GM18861 (cell line): ENCODE measurements at regions not wholly inside any gene's neighbourhood (a gene's known extent, or its start where the extent isn't known, plus 50 kb on each side); places are given as distances from the start of the nearest gene placed in this dataset.

ENCODE experiments used
- ATAC-seq: cut with Tn5 transposase; IDR thresholded peaks from one replicate; pipeline ENCODE4 v1.9.1; 2021; ENCODE audit not compliant: unreplicated experiment

DNA sequence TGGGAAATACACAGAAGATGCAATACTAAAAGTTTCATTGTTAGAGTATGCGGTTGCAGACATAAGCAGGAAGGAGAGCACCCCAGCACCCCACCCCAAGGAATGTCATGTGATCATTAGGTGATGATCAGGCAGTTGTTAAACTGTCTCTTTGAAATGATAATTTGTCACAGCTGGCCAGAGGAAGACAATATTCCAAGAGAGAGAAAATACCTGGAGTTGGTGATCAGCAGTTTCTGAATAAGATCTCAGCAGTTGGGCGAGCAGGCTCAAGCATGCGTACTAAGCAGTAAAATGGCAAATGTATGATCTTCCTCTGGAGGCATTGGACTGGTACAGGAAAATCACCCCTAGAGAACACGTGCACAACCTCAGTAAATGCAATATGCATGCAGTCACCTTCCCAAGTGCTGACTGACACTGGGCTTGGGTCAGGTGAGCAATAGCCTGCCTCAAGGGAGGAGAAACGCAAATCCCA lies 250.1 kb upstream of the MBL2 start:
- no peak for ATAC-seq

DNA sequence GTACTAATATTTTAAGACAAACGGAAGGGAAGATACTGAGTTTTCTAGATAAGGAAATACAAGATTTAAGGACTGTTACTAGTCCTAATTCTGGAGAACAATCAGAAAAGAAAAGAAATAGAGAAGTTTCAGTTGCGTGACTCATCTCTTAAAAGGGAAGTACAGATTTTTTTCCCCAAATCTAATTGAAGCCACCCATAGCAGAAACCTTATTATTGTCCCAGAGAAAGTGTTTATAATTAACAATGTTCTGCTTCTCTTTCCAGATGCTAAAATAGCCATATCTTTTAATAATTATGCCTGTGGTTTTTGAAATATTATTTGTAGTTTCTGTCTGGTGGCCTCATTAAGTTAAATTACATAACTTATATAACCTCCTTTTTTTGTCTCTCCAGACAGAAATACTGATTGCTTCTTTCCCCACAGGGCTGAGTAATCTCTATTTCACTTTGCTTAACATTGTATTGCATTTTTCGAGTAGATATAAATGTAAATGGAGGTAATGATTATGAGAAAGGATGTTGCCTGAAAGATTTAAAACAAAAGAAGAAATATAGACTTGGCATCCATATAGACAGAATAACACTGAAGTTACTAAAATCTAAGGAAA lies 240.7 kb upstream of the MBL2 start:
- peak; percentile 57 for ATAC-seq

DNA sequence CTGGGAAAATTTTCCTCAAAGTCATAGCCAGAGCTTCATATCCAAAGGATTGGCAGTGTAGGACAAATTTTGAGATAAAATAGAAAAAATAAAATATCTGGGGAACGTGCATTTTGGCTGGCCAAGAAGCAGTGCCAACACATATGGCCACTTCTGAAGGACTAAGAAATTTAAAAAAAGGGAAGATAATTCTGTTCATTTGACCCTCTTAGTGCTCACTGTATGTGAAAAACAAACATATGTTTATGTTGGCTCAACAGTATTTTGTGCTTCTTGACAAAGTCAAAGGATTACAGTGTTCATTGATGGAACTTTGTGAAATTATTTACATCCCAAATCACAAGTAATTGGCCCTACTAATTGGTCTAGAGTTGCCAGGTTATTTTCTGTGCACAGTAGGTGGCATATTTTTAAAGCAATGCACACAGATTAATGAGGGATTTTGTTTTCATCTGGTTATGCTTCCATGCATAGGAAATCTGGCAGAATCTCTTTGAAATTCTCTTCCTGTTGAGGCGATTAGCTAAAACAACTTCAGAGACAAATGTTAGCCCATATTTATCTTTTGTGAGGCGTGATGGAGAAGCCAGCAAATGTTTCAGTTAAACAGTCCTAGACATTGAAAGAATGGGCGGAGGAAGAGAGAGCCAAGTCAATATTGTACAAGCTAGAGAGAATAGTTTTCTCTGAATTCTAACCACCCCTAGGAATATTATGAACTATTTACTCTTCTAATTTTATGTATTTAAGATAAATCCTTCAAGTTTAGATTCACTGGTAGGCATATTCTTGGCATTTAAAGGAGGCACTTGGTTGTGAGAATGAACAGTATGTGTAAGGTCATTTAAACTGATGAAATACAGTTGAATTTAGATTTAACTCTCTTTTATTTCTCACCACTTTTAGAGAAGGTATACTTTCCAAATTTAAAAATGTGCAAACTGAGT lies 237.7 kb upstream of the MBL2 start:
- no peak for ATAC-seq

DNA sequence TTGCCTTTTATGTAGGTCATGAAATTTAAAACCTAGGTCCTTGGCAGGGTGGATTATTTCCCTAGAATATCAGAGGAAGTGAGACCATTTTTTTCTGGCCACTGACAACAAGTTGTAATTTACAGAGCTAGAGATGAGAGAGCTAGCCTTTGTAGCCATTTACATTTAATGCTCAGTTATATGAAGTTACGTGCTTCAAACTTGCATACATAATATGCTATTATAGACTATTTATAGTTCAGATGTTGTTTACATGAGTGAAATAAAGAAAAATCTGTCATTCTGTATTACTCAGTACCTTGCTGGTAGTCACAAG lies 234.9 kb upstream of the MBL2 start:
- ATAC-seq: no peak

DNA sequence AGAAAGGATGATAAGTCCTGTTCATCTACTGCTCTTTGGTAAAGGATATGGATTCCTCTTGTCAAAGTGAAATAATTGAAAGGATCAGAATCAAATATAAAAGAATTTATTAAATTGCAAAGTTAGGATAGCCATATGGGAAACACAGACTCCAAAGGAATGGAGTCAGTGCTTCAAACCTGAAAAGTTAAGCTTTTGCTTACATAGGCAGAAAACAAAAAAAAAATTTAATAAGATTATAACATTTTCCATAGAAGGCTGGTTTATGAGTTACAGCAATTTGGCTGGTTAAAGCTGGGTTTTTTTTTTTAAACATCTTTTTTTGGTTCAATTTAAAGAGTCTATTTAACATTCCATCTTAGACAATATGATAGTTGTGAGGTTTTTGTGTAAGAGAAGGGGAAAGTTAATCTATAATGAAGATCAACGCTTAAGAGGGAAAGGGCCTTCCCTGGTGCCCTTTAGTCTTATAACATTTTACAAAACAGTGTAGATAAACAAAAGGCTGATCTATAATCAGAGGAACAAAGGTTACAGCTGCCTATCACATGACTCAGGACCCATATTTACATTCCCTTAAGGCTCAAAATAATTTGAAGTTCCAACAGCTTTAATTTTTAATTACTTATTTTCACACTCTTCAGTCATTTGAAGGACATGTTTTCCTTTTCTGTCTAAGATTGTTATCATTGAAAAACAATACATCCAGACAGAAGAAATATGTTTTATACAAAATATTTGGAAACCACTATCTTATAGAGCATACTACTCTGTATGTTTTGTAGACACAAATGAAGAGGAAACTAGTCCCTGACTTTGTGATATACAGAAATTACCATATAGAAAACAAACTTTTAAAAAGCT lies 234.3 kb upstream of the MBL2 start:
- no peak for ATAC-seq

DNA sequence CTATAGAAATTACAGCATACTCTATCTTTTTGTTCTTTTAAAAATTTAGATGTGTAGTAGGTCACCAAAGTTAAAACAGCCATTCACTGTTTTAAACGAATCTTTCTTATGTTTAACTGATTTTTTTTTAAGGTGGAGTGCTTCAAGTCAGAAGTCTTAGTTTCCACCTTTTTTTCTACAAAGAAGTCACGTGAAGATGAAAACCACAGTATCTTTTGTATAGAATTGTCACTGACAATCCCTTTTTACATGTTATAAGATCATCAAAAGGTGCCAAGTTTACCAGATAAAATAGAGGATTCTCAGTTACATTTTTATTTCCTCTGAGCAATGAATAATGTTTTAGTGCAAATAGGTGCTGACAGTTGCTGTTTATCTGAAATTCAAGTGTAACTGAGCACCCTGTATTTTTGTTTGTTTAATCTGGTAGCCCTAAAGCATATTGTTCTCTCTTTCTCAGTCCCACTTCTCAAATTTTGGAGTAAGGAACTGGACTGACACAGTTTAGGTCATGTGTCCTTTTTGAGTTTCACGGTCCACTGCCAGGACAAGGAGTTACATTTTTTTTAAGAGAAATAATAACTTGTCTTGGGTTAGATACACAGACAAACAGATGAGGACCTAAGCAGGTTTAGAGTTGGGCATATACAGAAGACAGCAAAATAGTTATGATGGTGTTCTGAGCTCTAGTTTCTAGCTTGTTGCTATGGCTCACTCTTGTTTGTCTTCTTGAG lies 233.2 kb upstream of the MBL2 start:
- ATAC-seq: no peak

DNA sequence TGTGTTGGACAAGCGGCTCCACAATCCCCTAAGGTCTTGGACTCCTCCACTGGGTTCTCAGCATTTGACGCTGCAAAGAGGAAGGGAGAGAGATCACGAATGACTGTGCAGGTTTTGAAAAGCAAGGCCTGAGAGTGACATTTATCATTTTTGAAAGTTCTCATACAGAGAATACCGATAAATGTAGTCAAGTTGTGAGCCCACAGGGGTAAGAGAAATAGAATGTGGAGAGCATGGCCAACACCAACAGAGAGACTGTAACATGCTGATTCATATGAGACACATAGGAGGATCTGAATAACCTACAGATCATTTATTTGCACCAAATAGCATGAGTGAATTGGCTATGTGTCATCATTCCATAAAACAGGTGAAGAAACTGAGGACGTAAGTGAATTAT lies 230.5 kb upstream of the MBL2 start:
- ATAC-seq: no peak

DNA sequence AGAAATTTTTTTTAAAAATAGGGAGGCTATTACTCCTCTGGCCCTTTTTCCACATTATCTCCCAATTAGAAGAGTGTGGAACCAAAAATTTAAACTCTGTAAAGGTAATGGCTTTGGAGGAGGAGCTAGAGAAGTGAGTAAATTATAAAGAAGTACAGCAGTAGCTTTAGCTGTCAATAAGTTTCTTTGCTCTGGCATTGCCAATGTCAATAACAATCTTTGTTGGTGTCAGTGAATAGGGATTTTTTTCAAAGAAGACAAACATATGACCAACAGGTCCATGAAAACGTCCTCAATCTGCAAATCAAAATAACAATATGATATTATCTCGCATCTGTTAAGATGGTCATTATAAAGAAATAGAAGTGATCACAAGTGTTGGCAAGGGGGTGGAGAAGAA lies 227.1 kb upstream of the MBL2 start:
- no peak for ATAC-seq

DNA sequence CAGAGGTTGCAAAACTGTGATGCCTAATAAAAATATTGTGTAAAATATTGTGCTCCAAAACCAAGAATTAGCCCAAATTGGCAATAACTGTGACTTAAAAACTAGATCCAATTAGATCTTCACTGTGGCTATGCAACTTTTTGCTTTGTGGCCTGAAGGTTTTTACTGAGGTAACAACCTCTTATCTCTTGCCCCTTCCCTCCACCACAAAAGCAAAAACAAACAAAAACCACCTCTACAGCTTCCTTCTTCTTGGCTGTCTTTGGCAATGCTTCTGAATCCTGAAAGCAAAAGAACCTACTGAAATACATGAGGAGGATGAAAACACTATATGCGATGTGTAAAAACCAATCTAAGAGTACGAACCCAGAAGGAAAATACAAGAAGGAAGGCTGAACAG lies 226.7 kb upstream of the MBL2 start:
- no peak for ATAC-seq

DNA sequence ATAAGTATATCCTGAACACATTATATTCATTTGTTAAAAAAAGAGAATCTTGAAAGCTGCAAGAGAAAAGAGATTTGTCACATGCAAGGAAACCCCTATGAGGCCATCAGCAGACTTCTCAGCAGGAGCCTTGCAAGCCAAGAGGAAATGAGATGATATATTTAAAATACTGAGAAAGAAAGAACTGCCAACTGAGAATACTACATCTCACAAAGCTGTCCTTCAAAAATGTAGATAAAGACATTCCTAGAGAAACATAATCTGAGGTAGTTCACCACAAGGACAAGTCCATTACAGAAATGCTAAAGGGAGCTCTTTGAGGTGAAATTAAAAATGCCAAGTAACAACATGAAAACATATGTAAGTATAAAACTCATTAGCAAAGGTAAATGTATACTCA lies 224.4 kb upstream of the MBL2 start:
- ATAC-seq: no peak

DNA sequence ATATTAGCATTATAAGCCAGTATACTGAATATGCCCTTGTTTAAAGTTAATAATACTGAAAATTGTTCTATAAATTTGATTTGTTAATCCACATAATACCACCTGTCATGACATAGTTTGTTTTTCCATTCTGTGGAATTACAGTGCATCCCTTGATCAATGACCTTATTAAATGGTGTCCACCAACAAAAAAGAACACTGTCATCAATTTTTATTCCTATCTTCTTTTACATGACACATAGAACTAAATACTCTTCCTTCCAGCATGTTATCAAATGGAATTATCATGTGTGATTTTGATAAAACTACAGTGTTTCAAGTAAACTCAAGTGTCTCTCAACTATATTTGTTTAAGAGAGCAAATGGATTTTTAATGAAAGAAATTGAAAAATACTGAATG lies 221.8 kb upstream of the MBL2 start:
- ATAC-seq: no peak

DNA sequence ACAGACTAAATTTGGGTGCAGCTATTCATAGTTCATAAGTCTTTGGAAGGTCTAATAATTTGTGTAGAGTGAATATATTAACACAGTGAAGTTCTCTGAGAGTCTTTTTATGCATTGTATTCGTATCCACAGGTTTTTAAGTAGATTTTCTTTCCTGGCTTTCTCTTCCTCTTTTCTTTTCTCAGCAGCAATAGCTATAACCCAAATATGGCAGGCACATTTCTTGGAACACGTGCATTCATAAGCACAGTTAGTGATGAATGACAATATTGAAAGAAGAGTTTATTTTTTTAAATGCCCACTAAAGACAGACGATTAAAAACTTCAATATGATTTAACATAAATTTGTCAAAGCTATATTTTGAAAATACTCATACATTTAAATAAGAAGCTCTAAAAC lies 220.5 kb upstream of the MBL2 start:
- ATAC-seq: no peak

DNA sequence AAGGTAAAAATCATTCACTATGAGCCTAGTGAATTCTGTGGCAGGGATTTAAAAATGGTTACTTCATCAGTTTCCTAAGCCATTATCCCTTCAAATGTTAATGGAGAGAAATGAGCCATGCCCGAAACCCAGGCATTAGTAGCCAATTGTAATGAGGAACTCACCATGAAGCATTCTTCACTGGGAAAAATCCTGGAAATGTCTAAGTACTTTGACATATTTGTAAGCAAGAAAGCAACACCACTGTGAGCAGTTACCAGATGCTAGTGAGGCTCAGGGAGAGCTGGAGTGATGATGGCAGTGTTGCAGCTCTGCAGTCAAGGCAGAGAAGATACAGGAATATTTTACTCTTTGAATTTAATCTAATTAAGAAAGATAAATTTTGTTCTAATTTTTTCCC lies 220.0 kb upstream of the MBL2 start:
- no peak for ATAC-seq

DNA sequence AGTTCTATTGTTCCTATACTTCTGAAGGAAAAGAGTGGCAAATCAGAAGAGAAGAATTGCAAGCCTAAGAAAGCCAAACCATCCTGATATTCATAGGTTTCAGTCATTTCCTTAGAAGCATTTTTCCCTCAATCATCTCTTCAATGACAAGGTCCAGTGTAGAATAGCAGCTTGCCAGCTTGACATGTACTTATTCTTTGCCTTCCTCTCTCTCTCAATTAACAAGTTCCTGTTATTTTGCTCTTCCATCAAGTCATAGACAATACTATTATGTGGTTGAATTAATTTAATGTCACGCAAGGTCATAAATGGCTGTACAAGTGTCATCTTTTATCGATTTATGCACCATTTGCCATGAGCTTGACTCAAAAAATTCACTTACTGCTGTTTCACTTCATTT lies 216.3 kb upstream of the MBL2 start:
- no peak for ATAC-seq

DNA sequence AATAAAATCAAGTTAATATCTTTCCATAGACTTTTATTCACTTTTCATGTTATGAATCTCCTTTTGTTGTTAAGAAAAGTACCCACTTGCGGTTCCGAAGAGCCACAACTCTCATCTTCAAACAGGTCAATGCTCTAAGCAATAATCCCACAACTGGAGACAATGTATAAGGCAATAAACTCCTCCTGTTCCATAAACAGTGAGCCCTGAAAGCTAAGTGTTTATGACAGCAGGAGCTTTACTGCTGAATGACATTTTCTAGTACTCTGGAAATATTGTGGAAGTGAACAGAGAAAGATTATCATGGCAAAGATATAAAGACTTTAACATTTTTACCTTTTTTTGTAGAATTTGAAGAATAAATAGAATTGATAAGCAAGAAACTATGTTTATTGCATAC lies 213.5 kb upstream of the MBL2 start:
- ATAC-seq: no peak

DNA sequence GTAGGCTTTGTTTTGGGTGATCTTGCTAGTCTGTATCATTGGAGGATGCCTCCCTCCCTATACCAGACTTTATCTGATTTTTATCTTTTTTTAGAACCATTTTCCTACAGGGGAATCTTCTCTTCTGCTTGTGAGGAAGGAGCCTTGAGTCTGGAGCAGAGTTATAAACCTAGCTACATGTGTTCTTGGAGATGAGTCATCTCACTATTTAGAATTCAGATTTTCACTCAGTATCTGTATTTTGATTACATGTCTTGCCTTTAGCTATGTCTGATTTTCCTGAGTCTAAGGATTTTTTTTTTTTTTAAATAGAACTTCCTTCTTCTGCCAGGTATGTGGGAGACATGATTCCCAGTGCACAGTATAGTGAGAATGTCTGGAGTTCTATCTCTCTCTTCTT lies 211.6 kb upstream of the MBL2 start:
- no peak for ATAC-seq

DNA sequence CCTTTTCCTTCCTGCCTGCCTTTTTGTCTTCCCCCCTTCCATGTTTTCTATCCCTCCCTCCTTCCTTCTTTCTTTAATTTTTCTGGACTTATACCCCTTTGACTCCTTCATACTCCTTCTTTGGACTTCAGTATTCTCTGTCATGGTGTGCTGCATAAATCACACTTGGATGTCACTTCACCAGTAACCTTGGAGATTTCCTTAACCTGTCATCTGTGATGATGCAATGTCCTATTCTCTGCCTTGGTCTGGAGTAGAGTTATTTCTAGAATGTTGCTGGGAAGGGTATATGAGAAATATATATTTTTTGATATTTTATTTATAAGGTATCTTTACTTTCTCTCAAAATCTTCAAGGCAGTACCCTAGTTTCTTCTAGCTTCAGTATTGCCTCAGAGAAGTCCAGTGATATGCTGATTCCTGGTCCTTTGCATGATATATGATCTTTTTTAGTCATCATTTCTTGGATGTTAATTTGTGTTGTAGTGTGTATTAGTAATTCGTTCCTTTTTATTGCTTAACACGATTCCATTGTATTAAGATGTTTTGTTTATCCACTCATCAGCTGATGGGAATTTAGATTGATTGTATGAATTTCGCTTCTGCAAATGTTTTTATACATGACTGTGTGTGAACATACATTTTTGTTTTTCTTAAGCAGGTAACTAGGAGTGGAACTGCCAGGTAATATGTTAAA lies 206.9 kb upstream of the MBL2 start:
- ATAC-seq: no peak

DNA sequence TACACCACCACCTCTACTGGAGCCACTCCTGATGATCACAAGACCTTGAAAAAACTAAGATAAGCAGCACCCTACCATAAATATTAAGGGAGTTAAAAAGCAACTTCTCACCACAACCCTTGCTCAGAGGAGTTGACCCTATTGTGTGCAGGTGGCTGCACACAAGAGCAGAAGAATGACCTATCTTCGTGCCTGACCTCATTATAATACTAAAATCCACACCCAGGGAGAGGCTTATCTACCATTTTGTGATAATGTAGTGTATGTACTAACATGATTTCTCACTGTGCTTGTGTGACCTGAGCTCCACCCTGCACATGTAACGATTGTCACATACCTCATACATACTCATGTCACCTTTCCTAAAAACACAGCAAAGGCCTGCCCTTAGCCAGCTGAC lies 205.0 kb upstream of the MBL2 start:
- ATAC-seq: no peak

DNA sequence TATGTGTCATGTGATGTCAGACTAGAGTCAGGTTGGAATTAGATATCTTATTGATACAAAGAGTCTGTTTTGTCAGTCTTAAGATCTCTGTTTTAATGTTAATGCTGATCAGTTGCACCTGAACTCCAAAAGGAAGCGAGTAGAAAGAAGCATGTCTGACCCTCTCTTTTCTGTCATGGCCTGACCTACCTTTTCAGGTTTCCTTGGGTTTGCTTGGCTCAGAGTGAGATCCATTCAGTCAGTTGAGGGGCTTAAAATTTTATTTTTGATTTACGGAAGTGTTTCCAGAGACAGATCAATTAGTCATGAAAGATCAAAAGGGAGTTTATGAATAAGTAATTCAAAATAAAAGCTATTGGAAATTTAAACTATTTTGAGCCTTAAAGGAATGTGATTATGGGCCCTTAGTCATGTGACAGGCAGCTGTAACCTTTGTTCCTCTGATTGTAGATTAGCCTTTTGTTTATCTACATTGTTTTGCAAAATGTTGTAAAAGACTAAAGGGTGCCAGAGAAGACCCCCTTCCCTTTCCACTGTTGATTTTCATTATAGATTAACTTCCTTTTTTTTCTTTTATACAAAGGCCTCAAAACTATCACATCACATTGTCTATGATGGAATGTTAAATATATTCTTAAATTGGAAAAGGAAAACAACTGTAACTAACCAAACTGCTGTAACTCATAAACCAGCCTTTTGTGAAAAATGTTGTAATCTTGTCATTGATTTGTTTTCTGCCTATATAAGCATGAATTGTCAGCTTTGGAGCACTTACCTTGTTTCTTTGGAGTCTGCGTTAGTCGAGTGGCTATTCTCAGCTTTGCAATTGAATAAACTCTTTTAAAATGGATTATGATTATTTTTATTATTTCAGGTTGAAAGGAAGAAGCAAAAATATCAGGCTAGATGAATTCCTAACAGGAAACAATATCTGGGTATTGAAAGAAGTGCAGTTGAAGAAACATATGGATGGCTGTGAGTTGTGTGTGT lies 195.5 kb upstream of the MBL2 start:
- no peak for ATAC-seq
